ENCODE measurements at regions not wholly inside any gene's neighbourhood (a gene's known extent, or its start where the extent isn't known, plus 50 kb on each side); places are given as distances from the start of the nearest gene placed in this dataset.

DNA sequence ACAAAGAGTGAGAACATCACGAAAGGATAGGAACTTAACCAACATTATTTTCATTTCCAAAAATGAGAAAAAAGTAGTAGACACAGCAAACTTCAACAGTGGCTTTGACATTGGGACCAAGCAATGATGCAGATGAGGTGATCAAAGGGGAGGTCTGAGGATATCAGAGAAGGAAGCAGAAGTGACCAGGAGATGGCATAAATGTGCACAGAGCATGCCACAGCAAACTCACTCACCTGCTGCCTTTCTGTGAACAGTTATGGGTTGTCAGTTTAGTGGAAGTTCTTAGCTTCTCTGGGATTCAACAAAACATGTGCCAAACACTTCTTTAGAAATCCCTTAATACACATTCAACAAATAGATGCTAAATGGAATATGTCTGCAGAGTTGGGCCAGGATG lies 290.1 kb downstream of the PLPP3 start:
- H3K9ac ChIP-seq (ENCODE audit: low read length in 3 of 3): no peak overlapping the region
- H3K9me3 ChIP-seq (ENCODE audit: control insufficient read depth in 2 of 3, insufficient read depth in 1 of 3, low read length in 3 of 3): no peaks in the 10 kb centered on the region
- no peaks in the 10 kb centered on the region for H3K27me3 ChIP-seq (ENCODE audit: control insufficient read depth, insufficient read depth, low read length)
- FAIRE-seq (no peak), DNase-seq (no peak)
- intact Hi-C loops (cut with DNase I): no loop called here
- no peak overlapping the region for H3K27ac ChIP-seq (ENCODE audit: low read depth in 2 of 2, low read length in 2 of 2)
- TF ChIP-seq, protein P1, sequence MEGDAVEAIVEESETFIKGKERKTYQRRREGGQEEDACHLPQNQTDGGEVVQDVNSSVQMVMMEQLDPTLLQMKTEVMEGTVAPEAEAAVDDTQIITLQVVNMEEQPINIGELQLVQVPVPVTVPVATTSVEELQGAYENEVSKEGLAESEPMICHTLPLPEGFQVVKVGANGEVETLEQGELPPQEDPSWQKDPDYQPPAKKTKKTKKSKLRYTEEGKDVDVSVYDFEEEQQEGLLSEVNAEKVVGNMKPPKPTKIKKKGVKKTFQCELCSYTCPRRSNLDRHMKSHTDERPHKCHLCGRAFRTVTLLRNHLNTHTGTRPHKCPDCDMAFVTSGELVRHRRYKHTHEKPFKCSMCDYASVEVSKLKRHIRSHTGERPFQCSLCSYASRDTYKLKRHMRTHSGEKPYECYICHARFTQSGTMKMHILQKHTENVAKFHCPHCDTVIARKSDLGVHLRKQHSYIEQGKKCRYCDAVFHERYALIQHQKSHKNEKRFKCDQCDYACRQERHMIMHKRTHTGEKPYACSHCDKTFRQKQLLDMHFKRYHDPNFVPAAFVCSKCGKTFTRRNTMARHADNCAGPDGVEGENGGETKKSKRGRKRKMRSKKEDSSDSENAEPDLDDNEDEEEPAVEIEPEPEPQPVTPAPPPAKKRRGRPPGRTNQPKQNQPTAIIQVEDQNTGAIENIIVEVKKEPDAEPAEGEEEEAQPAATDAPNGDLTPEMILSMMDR (IDR thresholded peaks at IDR 0.05; ENCODE audit: borderline replicate concordance, extremely low read depth, insufficient read depth): no peak
- no peaks in the 10 kb centered on the region for H3K36me3 ChIP-seq (ENCODE audit: control insufficient read depth in 2 of 3, insufficient read depth in 3 of 3, low read length in 3 of 3)
- peaks cover 0 to 8% (median 5%) of the 10 kb centered on the region in 3 donors for H3K4me1 ChIP-seq (ENCODE audit: control insufficient read depth in 2 of 3, insufficient read depth in 2 of 3, low read depth in 1 of 3, low read length in 3 of 3)
- H3K4me3 ChIP-seq (ENCODE audit: low read length in 3 of 3): no peak overlapping the region

GRCh38 chr1:56287721-56288120 lies 291.6 kb downstream of the PLPP3 start:
- Histone ChIP-seq H3K27ac (ENCODE audit: low read depth in 2 of 2, low read length in 2 of 2) (no peak overlapping the region), H3K9me3 (ENCODE audit: control insufficient read depth in 2 of 3, insufficient read depth in 1 of 3, low read length in 3 of 3) (no peaks in the 10 kb centered on the region), H3K4me1 (ENCODE audit: control insufficient read depth in 2 of 3, insufficient read depth in 2 of 3, low read depth in 1 of 3, low read length in 3 of 3) (peaks cover 0 to 8% (median 5%) of the 10 kb centered on the region in 3 donors), H3K36me3 (ENCODE audit: control insufficient read depth in 2 of 3, insufficient read depth in 3 of 3, low read length in 3 of 3) (no peaks in the 10 kb centered on the region), H3K27me3 (ENCODE audit: control insufficient read depth, insufficient read depth, low read length) (no peaks in the 10 kb centered on the region), H3K9ac (ENCODE audit: low read length in 3 of 3) (no peak overlapping the region), H3K4me3 (ENCODE audit: low read length in 3 of 3) (no peak overlapping the region)
- intact Hi-C loops (cut with DNase I): no loop called here
- TF ChIP-seq, protein P1 (IDR thresholded peaks at IDR 0.05; ENCODE audit: borderline replicate concordance, extremely low read depth, insufficient read depth): no peak
- FAIRE-seq (no peak), DNase-seq (no peak)

GRCh38 chr1:56286956-56287355 lies 292.4 kb downstream of the PLPP3 start:
- FAIRE-seq (no peak), DNase-seq (no peak)
- intact Hi-C loops (cut with DNase I): no loop called here
- TF ChIP-seq, protein P1 (IDR thresholded peaks at IDR 0.05; ENCODE audit: borderline replicate concordance, extremely low read depth, insufficient read depth): no peak
- no peaks in the 10 kb centered on the region for H3K9me3 ChIP-seq (ENCODE audit: control insufficient read depth in 2 of 3, insufficient read depth in 1 of 3, low read length in 3 of 3)
- peaks cover 0 to 7% (median 5%) of the 10 kb centered on the region in 3 donors for H3K4me1 ChIP-seq (ENCODE audit: control insufficient read depth in 2 of 3, insufficient read depth in 2 of 3, low read depth in 1 of 3, low read length in 3 of 3)
- no peaks in the 10 kb centered on the region for H3K36me3 ChIP-seq (ENCODE audit: control insufficient read depth in 2 of 3, insufficient read depth in 3 of 3, low read length in 3 of 3)
- no peak overlapping the region for H3K9ac ChIP-seq (ENCODE audit: low read length in 3 of 3)
- H3K27ac ChIP-seq (ENCODE audit: low read depth in 2 of 2, low read length in 2 of 2): no peak overlapping the region
- H3K27me3 ChIP-seq (ENCODE audit: control insufficient read depth, insufficient read depth, low read length): no peaks in the 10 kb centered on the region
- H3K4me3 ChIP-seq (ENCODE audit: low read length in 3 of 3): no peak overlapping the region

- DNase-seq (no peak), FAIRE-seq (no peak)
- no peak overlapping the region for H3K4me3 ChIP-seq (ENCODE audit: low read length in 3 of 3)
- peaks cover 0 to 5% (median 4%) of the 10 kb centered on the region in 3 donors for H3K4me1 ChIP-seq (ENCODE audit: control insufficient read depth in 2 of 3, insufficient read depth in 2 of 3, low read depth in 1 of 3, low read length in 3 of 3)
- no peaks in the 10 kb centered on the region for H3K36me3 ChIP-seq (ENCODE audit: control insufficient read depth in 2 of 3, insufficient read depth in 3 of 3, low read length in 3 of 3)
- H3K27me3 ChIP-seq (ENCODE audit: control insufficient read depth, insufficient read depth, low read length): no peaks in the 10 kb centered on the region
- TF ChIP-seq, protein P1 (IDR thresholded peaks at IDR 0.05; ENCODE audit: borderline replicate concordance, extremely low read depth, insufficient read depth): no peak
- no peaks in the 10 kb centered on the region for H3K9me3 ChIP-seq (ENCODE audit: control insufficient read depth in 2 of 3, insufficient read depth in 1 of 3, low read length in 3 of 3)
- no peak overlapping the region for H3K9ac ChIP-seq (ENCODE audit: low read length in 3 of 3)
- intact Hi-C loops (cut with DNase I): no loop called here
- no peak overlapping the region for H3K27ac ChIP-seq (ENCODE audit: low read depth in 2 of 2, low read length in 2 of 2)
These were observed 292.9 kb downstream of the PLPP3 start for GRCh38 chr1:56286506-56286905.

All from kidney (tissue), 13 donors.